Mucosa of descending colon (tissue), 3 donors: ENCODE measurements at regions not wholly inside any gene's neighbourhood (a gene's known extent, or its start where the extent isn't known, plus 50 kb on each side); places are given as distances from the start of the nearest gene placed in this dataset.

ENCODE experiments used
- ATAC-seq: fragments of 200-7000 bp; cut with Tn5 transposase; one replicate; pipeline ENCODE4 v1.9.1; 2020; ENCODE audit warnings: mild to moderate bottlenecking, moderate library complexity
- DNase-seq, 3 donors: peaks; one replicate each; pipeline ENCODE4 v3.0.0-alpha.2; 2020
- H3K36me3 ChIP-seq: fragments of 200-600 bp; one replicate; pipeline ENCODE4 v1.8.0; 2021; ENCODE audit warnings: low read depth, mild to moderate bottlenecking
- H3K4me1 ChIP-seq: fragments of 200-600 bp; one replicate; pipeline ENCODE4 v1.8.0; 2021; ENCODE audit warnings: low read depth, mild to moderate bottlenecking
- H3K4me3 ChIP-seq: fragments of 200-600 bp; one replicate; pipeline ENCODE4 v1.8.0; 2021; ENCODE audit warnings: mild to moderate bottlenecking
- H3K9me3 ChIP-seq: fragments of 200-600 bp; one replicate; pipeline ENCODE4 v1.8.0; 2021; ENCODE audit warnings: mild to moderate bottlenecking
- intact Hi-C, 2 donors: fragments of 100-400 bp; cut with DNase I in 1 of 2; cut with micrococcal nuclease in 1 of 2; formaldehyde crosslinking; loops; one replicate each; pipeline versions ENCODE4 v1.11.0 to v1.11.1; 2022; cut with DNase I, micrococcal nuclease
- TF ChIP-seq, protein P1 (sequence below): fragments of 200-600 bp; IDR thresholded peaks from one replicate; pipeline ENCODE4 v1.8.0; 2022; ENCODE audit warnings: antibody characterized with exemption, mild to moderate bottlenecking
- donor health status: DM: no; HTN: no; CAD: no; lungs with moderate emphysema.
- donor health status: DM: no; HTN: no; CAD: no.
- donor health status: DM: no; HTN: yes; CAD: no.

DNA sequence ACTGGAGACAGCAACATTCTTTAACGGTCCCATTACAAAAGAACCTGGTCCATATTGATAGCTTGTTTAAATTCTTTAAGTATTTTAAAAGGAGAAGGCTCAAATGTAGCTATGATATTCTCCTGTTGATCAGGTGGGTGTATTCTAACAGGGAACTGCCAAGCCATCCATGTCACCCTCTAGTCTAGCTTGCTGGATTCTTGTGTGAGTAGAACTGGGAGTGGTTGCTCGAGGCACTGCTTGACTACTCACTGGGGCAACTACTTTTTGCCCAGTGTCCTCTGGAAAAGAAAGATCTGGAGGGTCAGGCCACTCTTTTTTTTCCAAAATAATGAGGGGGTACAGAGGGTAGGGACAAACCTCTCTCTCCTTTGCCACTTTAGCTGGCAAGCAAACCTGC lies 155.1 kb downstream of the ZNF518B start:
- Histone ChIP-seq H3K4me3 (no peak overlapping the region), H3K36me3 (no peaks in the 10 kb centered on the region), H3K4me1 (no peaks in the 10 kb centered on the region), H3K9me3 (no peaks in the 10 kb centered on the region)
- TF ChIP-seq, protein P1, sequence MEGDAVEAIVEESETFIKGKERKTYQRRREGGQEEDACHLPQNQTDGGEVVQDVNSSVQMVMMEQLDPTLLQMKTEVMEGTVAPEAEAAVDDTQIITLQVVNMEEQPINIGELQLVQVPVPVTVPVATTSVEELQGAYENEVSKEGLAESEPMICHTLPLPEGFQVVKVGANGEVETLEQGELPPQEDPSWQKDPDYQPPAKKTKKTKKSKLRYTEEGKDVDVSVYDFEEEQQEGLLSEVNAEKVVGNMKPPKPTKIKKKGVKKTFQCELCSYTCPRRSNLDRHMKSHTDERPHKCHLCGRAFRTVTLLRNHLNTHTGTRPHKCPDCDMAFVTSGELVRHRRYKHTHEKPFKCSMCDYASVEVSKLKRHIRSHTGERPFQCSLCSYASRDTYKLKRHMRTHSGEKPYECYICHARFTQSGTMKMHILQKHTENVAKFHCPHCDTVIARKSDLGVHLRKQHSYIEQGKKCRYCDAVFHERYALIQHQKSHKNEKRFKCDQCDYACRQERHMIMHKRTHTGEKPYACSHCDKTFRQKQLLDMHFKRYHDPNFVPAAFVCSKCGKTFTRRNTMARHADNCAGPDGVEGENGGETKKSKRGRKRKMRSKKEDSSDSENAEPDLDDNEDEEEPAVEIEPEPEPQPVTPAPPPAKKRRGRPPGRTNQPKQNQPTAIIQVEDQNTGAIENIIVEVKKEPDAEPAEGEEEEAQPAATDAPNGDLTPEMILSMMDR = no peak
- intact Hi-C loops = no loop called here
- DNase-seq (no peak), ATAC-seq (no peak)

DNA sequence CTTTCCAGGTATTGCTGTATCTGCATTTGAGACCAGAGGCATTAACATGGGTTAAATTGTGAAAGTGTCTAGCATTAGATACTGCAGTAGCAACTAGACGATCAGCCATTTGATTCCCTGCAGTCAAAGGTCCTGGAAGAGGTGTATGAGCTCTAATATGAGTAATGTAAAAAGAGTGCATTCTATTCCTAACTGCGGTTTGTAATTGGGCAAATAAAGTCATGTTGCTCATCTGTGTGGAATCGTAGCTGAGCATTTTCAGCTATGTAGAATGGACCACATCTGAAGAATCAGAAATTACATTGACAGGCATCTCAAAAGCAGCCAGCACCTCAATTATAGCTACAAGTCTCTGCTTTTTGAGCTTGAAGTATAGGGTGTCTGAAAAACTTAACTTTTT lies 157.6 kb downstream of the ZNF518B start:
- Histone ChIP-seq H3K36me3 (no peaks in the 10 kb centered on the region), H3K4me1 (no peaks in the 10 kb centered on the region), H3K9me3 (no peaks in the 10 kb centered on the region), H3K4me3 (no peak overlapping the region)
- intact Hi-C loops = no loop called here
- ATAC-seq (no peak), DNase-seq (no peak)
- TF ChIP-seq, protein P1 = no peak

DNA sequence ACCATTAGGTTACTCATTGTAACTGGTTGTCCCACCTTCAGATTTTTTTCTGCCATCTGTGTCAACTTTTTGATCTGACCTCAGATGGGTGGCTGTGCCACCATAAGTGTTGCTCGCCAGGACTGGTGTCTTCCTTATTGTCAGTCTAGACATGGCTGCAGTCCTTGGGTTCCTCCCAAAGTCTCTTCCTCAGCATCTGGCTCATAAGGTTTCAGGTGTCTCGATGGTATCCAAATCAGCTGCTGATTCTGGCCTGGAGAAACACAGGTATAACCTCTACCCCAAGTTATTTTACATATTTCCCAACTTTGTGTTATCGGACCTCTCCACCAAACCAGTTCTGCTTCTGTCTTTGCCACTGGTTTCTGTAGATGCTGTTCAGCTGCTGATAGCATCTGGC lies 158.5 kb downstream of the ZNF518B start:
- ATAC-seq (no peak), DNase-seq (no peak)
- TF ChIP-seq, protein P1 = no peak
- Histone ChIP-seq H3K4me3 (no peak overlapping the region), H3K4me1 (no peaks in the 10 kb centered on the region), H3K36me3 (no peaks in the 10 kb centered on the region), H3K9me3 (no peaks in the 10 kb centered on the region)
- intact Hi-C loops = no loop called here

DNA sequence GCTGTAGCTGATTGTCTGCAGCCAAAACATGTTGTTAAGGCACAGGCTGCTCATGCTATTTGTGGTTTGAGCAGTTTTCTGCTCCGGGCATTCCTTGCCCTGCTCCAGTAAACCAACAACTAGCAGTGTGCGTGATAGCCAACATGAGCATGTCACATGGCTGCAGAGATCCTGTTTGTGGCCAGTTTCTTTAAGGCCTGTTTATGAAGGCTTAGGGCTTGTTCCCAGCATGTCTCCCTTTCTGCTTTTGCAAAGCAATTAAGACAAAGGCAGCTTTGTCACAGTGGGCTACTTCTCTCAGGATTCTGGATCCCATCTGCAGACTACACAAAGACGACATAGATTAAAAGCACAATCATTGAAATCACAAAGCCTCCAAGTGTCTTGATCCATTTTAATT lies 160.5 kb downstream of the ZNF518B start:
- Histone ChIP-seq H3K4me3 (no peak overlapping the region), H3K4me1 (no peaks in the 10 kb centered on the region), H3K9me3 (no peaks in the 10 kb centered on the region), H3K36me3 (no peaks in the 10 kb centered on the region)
- intact Hi-C loops = no loop called here
- no peak for ATAC-seq
- no peak for DNase-seq
- TF ChIP-seq, protein P1 = no peak

DNA sequence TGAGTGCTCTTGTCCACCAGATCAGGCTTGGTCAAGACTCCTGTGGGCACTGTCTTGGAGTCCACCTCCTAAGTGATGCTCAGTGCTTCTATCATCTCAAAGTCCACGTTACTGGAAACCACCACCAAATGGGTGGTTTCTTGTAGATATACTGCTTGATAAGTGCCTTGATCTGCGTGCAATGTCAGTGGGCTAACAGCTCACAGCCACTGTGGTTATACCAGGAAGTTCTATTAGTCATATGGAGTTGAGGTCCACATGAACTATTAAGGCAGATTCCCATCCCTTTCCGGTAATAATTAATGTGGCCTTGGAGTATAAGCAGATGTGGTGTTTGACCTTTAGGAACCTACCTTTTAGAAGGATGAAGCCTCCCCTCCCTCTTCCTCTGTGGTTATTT lies 161.9 kb downstream of the ZNF518B start:
- H3K4me3 ChIP-seq = no peak overlapping the region
- intact Hi-C loops = no loop called here
- no peak for ATAC-seq
- no peaks in the 10 kb centered on the region for H3K9me3 ChIP-seq
- no peaks in the 10 kb centered on the region for H3K36me3 ChIP-seq
- DNase-seq = no peak
- no peaks in the 10 kb centered on the region for H3K4me1 ChIP-seq
- TF ChIP-seq, protein P1 = no peak

DNA sequence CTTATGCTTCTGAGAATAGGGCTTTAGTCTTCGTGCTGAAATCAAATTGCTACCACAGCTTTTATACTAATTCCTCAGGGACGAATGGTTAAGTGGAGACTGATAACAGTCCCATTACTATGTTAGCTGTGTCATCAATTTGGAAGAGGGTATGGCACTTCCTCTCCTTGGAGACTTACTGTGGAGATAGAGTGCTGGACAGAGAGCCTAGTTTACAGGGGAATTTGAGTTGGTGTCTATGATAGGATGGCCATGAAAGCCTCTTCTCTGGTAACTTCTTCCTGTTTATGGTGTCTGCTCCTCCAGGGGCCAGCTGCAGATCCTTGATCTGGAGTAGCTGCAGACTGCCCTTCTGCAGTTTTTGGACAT lies 167.7 kb downstream of the ZNF518B start:
- Histone ChIP-seq H3K4me3 (no peak overlapping the region), H3K4me1 (no peaks in the 10 kb centered on the region), H3K36me3 (no peaks in the 10 kb centered on the region), H3K9me3 (no peaks in the 10 kb centered on the region)
- intact Hi-C loops = no loop called here
- TF ChIP-seq, protein P1 = no peak
- ATAC-seq (no peak), DNase-seq (no peak)
